GM18870 (cell line): ENCODE measurements at regions not wholly inside any gene's neighbourhood (a gene's known extent, or its start where the extent isn't known, plus 50 kb on each side); places are given as distances from the start of the nearest gene placed in this dataset.

Experiments used
- ATAC-seq: cut with Tn5 transposase; IDR thresholded peaks from one replicate; pipeline ENCODE4 v1.9.1; 2021; ENCODE audit warnings: moderate library complexity; ENCODE audit not compliant: unreplicated experiment

- ATAC-seq = no peak
These were observed 133.3 kb upstream of the MAN1A1 start for GRCh38 chr6:119482850-119483285.

DNA sequence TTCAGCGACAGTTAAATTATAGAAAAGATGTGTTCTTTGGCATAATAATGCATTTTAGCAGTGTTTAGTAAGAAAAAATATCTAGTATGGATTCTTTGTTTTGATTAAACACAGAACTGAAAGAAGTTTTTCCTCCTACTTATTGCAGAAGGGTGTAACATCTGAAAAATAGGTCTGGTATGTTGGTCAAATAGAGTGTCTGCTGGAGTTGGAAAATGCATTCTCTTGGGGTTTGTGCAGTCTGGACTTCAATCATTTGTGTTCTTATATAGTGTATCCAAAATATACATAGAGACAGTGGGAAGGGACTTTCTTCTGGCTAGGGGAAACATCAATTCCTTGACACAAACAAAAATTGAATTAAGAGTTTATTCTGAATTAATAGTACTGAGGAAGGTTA, 132.4 kb upstream of the MAN1A1 start:
- ATAC-seq = no peak

GRCh38 chr6:119480961-119481497, 131.5 kb upstream of the MAN1A1 start:
- no peak for ATAC-seq

GRCh38 chr6:119479860-119480655, 130.5 kb upstream of the MAN1A1 start:
- ATAC-seq = no peak

GRCh38 chr6:119476554-119476953, 127.0 kb upstream of the MAN1A1 start:
- peak; percentile 92 for ATAC-seq

DNA sequence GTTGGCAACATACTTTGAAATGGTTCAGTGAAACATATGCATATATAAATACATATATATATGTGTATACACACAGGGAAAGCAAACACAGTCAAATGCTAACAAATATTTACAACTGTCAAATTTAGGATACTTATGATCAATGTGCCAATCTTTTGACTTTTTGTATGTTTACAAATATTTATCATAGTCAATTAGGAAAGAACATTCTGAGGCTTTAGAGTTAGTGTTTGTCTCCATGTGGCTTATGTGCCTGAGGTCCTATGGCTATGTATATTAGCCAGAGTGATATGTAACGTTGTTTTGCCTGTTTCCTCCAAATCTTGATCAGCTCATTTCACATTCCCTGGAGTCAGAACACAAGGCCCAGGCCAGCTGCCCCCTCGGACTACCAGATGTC, 126.5 kb upstream of the MAN1A1 start:
- no peak for ATAC-seq

DNA sequence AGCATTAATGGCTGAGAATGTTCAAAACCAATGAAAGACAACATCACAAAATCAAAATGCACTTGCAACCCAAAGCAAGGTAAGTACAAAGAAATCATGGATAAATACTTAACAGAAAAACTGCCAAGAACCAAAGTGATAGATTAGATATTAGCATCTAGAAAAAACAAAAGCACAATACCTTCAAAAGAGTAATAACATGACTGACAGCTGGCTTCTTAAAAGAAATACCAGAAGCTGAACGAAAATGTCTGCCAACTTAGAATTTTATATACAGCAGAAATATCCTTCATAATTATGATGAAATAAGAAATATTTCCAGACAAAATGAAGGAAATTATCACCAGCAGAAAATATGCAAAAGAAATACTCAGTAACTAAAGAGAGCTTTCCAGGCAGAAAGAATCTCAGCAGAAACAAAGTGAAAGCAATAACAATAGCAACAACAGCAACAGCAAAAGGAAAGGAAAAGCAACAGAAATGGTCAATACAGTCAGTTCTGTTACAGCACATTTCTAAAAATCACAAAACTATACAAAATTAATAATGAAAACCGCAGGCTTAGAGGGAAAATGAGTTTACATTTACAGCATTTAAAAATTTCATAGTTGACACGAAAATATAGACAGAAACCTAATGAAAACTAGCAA, 121.5 kb upstream of the MAN1A1 start:
- peak; percentile 57 for ATAC-seq

DNA sequence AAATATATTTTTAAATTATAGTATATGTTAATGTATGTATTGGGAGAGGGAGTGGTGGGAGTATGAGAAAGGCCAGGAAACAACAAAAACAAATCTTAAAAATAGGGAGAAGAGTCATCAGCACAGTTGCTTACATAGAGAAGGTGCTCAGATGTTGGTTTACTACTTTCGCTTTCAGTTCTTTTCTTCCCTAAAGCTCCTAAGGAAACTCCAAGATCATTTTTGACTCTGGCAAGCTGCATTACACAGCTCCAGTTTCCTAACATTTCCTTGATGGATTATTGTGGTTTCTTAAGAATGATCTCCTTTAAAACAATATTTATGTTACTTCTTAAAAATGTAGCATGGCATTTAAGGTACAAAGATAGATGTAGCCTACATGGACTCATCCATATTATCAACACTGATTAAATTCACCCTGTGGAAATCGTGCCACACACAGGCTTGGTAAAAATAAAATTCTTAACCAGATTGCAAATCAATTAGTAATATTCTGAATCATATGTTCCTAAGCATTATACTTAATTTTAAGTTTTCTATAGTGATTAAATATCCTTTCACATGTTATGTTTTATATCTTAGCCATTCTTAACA, 118.0 kb upstream of the MAN1A1 start:
- ATAC-seq = no peak

DNA sequence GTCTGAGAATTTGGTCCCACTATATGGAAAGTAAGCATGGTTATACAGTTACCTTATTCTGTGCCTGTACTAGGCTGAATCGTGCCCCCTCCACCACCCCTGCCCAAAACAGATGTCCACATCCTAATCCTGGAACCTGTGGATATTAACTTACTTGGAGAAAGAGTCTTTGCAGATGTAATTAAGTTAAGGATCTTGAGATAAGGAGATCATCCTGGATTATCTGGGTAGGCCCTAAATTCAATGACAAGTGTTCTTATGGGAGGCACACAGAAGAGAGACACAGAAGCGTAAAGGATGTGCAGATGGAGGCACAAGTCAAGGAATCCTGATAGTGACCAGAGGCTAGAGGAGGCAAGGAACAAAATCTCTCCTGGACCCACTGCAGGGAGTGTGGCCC, 116.7 kb upstream of the MAN1A1 start:
- no peak for ATAC-seq

DNA sequence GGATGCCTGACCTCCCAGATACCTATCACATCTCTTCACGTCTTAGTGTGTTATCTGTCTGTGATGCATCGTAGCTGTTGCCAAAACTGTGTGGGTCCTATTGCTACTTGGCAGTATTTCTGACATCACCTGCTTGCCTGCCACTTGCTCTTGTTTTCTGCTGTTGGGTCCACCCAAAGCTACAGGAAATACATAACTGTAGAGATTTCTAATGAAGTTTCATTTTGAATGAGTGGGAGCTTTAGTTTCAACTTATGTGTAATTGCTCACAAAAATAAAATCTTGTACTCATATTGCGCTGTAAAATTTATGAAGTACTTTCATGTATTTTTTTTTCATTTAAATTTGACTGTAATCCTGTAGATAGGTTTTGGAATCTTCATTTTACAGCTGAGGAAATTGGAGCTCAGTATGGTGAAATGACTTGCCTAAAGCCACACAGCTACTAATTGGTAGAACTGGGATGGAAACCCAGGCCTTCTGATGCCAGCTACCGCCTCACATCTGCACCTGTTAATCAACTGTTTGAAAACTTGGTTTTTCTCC, 113.6 kb upstream of the MAN1A1 start:
- ATAC-seq = peak; percentile 81

DNA sequence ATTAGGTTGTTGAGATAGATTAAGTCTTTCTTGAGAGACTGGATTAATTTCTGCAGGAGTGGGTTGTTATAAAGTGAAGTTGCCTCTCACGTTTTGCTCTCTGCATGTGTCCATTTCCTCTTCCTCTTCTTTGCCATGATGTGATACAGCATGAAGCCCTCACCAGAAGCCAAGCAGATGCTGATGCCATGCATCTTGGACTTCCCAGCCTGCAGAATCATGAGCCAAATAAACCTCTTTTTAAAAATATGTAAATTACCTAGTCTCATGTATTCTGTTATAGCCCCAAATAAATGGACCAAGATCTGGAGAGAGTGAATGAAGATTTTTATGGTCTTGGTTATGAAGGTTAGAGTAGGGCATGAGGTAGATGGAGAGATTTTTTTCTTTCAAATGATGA, 111.6 kb upstream of the MAN1A1 start:
- ATAC-seq = no peak

GRCh38 chr6:119459207-119459974, 109.8 kb upstream of the MAN1A1 start:
- peak; percentile 73 for ATAC-seq

GRCh38 chr6:119454714-119455113, 105.2 kb upstream of the MAN1A1 start:
- no peak for ATAC-seq

DNA sequence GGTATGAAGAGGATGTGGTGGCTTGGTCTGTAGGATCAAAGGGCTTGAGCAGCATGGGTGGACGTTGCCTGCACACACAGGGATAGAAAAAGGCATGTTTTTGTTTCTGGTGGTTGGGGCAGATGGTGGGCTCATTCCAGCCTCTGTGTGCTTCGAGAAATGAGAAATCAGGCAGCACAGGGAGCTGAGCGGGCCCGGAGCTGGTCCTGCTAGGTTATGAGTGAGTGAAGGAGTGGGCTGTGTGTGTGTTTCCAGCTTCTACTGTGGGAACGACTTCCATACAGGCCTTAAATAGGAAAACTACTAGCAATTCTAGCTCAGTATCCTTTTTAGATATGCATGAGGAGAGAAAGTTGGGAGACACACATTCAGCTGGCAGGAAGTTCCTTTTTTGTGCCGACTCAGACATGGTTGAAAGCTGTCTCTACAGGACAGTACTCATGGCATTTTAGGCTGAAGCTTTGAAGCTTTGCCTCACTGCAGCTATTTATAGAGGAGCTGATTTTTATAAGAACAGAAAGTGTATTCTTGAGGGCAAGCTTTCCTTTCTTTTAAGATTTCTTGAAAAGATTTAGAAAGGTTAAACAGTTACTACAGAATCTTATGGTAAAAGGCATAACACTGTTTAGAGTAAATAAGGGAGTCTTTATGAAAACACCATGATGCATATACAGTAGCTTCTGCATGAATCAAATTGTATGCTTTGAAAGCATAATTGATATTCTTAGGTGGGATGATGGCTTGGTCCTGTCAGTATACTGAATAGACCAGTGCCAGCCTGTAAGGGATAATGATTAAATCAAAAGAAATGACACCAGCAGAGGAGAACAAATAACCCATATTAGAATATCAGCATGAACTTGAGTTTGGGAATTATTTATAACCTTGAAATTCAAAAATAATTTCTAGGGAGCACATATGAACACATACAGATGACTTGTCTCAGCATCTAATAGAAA, 104.0 kb upstream of the MAN1A1 start:
- ATAC-seq = no peak

DNA sequence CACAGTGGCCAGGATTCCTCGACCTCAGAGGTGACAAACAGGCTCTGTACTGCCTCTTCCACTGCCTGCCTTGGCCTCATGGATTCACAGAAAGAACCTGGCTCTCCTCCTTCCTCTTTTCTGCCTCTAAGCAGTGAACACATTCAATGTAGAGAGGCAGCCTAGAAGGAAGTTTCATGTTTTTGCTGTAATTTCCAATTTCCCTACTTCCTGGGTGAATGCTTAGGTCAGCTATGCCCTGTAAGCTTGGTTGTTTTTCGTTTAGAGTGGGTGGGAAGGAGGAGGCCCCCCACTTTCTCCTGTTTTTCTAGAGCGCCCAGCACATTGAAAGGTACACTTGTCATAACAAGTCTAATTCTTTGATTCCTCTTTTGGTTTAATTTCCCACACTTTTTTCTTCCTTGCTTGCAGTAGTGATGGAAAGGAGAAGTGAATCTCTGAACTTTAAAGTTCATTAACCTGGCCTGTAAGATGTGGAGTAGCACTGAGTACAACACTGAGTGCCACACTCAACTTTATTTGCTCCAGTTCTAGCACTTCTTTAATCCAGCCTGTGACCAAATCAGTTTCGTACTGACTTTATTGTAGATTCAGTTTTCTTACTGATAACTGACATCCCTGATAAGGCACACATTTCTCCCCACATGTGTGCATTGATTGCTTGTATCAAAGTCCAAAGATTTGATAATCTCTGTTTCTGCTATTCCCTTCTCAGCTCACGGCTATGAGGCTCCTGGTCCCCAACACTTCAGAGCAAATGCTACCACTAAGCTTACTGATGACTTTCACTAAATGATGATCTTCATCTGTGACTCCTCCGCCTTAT, 100.0 kb upstream of the MAN1A1 start:
- ATAC-seq = no peak

- no peak for ATAC-seq
These were observed 98.4 kb upstream of the MAN1A1 start for GRCh38 chr6:119447921-119448320.

DNA sequence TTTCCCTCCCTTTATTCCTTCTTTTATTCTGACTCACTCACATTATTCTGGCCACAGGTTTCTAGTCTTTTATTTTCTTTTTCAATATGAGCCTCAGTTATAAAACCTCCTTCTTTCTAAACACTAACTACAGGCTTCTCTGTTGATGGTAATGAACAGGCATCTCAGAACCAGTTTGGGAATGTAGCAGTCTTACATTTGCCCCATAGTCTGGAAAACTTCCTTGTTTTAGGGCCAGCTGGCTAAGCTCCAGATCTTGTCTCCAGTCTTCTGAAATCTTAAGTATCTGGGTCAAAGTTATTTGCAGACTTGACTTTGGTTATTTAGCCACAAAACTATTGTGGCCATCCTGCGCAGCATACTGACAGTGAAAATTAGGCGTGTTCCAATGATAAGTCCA, 97.0 kb upstream of the MAN1A1 start:
- no peak for ATAC-seq

DNA sequence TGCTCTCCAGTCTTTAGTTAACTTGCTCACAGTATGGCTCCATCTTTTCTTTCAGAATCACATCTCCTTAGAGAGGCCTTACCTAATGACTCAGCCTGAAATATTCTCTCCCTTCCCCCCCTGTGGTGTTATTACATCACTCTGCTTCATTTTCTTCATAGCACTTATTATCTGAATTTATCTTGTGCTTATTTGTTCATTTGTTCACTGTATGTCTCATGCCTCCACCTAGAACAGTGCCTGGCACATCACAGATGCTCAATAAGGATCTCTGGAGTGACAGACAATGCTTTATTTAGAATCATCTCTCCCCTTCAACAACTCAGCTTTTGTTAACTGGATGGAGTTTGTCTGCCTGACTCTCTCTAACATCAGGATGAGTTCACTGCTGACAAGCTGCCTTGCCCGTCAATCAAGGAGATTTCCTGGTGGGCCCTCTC, 96.6 kb upstream of the MAN1A1 start:
- ATAC-seq = no peak

GRCh38 chr6:119445666-119446065, 96.1 kb upstream of the MAN1A1 start:
- ATAC-seq = no peak
